Fibroblast of lung (primary cell): ENCODE measurements at regions not wholly inside any gene's neighbourhood (a gene's known extent, or its start where the extent isn't known, plus 50 kb on each side); places are given as distances from the start of the nearest gene placed in this dataset.

Experiments used
- CTCF ChIP-seq, 2 donors: IDR thresholded peaks in 1 of 2; conservative IDR thresholded peaks in 1 of 2; 1 replicate in 1 of 2; 2 replicates in 1 of 2; pipeline ENCODE4 v1.5.1; 2011 to 2012; ENCODE audit warnings: low read length in 2 of 2, control low read depth in 1 of 2, inconsistent platforms in 1 of 2, low read depth in 1 of 2, mild to moderate bottlenecking in 1 of 2
- EZH2 ChIP-seq: IDR thresholded peaks from 2 replicates; pipeline ENCODE4 v1.5.1; 2012; ENCODE audit warnings: low read length, control low read depth, mild to moderate bottlenecking; ENCODE audit errors: missing control alignments

GRCh38 chrY:17223502-17223901 is 656.5 kb downstream of the CDY2B start:
- TF ChIP-seq CTCF (conservative IDR thresholded peaks at IDR 0.05 in 1 of 2, IDR thresholded peaks at IDR 0.05 in 1 of 2; ENCODE audit: low read depth in 1 of 2, low read length in 2 of 2): no peak
- TF ChIP-seq EZH2: no peak
